ENCODE measurements at regions not wholly inside any gene's neighbourhood (a gene's known extent, or its start where the extent isn't known, plus 50 kb on each side); places are given as distances from the start of the nearest gene placed in this dataset.

DNA sequence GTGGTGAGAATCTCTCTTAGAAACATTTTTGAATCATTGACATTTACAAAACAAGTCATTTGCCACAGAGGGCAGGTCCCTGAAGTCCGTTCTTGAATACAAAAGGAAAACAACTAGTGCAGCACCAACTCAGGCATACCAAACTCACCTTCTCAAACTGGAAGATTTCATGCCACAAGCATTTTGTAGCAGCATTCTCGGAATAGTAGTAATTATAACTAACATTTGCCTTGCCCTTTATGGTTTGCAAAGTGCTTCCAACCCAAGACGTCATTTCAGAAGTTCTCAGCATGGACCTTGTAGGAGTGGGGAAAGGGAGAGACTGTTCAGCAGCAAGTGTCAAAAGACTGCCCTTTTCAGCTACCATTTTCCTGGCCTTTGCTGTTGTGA, 344.6 kb downstream of the RFC3 start:
- TF ChIP-seq, protein P1, sequence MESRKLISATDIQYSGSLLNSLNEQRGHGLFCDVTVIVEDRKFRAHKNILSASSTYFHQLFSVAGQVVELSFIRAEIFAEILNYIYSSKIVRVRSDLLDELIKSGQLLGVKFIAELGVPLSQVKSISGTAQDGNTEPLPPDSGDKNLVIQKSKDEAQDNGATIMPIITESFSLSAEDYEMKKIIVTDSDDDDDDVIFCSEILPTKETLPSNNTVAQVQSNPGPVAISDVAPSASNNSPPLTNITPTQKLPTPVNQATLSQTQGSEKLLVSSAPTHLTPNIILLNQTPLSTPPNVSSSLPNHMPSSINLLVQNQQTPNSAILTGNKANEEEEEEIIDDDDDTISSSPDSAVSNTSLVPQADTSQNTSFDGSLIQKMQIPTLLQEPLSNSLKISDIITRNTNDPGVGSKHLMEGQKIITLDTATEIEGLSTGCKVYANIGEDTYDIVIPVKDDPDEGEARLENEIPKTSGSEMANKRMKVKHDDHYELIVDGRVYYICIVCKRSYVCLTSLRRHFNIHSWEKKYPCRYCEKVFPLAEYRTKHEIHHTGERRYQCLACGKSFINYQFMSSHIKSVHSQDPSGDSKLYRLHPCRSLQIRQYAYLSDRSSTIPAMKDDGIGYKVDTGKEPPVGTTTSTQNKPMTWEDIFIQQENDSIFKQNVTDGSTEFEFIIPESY (IDR thresholded peaks at IDR 0.05; ENCODE audit: extremely low read depth, insufficient replicate concordance, low read length), result no peak
- TF ChIP-seq ATF3 (IDR thresholded peaks at IDR 0.05) (no peak), CTCF (IDR thresholded peaks at IDR 0.05 in 2 of 3, conservative IDR thresholded peaks at IDR 0.05 in 1 of 3; ENCODE audit: borderline replicate concordance in 1 of 3, insufficient read depth in 1 of 3, low read depth in 2 of 3, low read length in 2 of 3) (no peak), EZH2 (IDR thresholded peaks at IDR 0.05) (no peak), JUND (IDR thresholded peaks at IDR 0.05) (no peak), SRF (IDR thresholded peaks at IDR 0.05; ENCODE audit: low read depth) (no peak), POLR2AphosphoS5 (IDR thresholded peaks at IDR 0.05; ENCODE audit: low read depth, low read length) (no peak), REST (IDR thresholded peaks at IDR 0.05; ENCODE audit: low read depth) (no peak)
- TF ChIP-seq, protein P2, sequence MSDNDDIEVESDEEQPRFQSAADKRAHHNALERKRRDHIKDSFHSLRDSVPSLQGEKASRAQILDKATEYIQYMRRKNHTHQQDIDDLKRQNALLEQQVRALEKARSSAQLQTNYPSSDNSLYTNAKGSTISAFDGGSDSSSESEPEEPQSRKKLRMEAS (IDR thresholded peaks at IDR 0.05), result no peak
